ENCODE measurements at regions not wholly inside any gene's neighbourhood (a gene's known extent, or its start where the extent isn't known, plus 50 kb on each side); places are given as distances from the start of the nearest gene placed in this dataset.

- DNase-seq (ENCODE audit: low spot score): peak; percentile 53
- peaks cover under 1% of the 10 kb centered on the region for H3K27me3 Mint-ChIP-seq (ENCODE audit: insufficient read depth, low read depth, poor library complexity)
Observed at GRCh38 chr5:150960791-150961396, 56.1 kb upstream of the ZNF300 start.

More at GRCh38 chr5:150960791-150961396, 56.1 kb upstream of the ZNF300 start:
- H3K79me2 ChIP-seq (replicated peaks; ENCODE audit: insufficient read depth): no peaks in the 10 kb centered on the region
- no peak overlapping the region for H3K4me2 ChIP-seq
- Mint-ChIP-seq H3K4me1 (no peaks in the 10 kb centered on the region), H3K36me3 (ENCODE audit: low read depth) (peaks cover 19% of the 10 kb centered on the region), H3K9me3 (peaks cover 90% of the 10 kb centered on the region), H3K4me3 (no peak overlapping the region), H3K27ac (no peak overlapping the region)
- no peak overlapping the region for H3K4me3 ChIP-seq
- no peaks in the 10 kb centered on the region for H3F3A ChIP-seq (replicated peaks; ENCODE audit: low read depth)
- no peaks in the 10 kb centered on the region for H3K4me1 ChIP-seq (ENCODE audit: insufficient read depth)
- H2AFZ ChIP-seq: no peak overlapping the region
- no peak for ATAC-seq
- no peaks in the 10 kb centered on the region for H3K9me2 ChIP-seq (ENCODE audit: insufficient read depth)
- no peaks in the 10 kb centered on the region for H3K27me3 ChIP-seq (ENCODE audit: insufficient read depth)
- no peak overlapping the region for H3K27ac ChIP-seq (ENCODE audit: low read depth)
- H4K20me1 ChIP-seq (replicated peaks; ENCODE audit: insufficient read depth): no peaks in the 10 kb centered on the region
- no peak for TF ChIP-seq NANOG (IDR thresholded peaks at IDR 0.05; ENCODE audit: borderline replicate concordance)
- TF ChIP-seq EZH2 (IDR thresholded peaks at IDR 0.05; ENCODE audit: low read depth, unreplicated experiment): no peak
- TF ChIP-seq REST (IDR thresholded peaks at IDR 0.05; ENCODE audit: unreplicated experiment): no peak
- TF ChIP-seq ETS1 (IDR thresholded peaks at IDR 0.05): no peak
- TF ChIP-seq CREB1 (CRISPR knock-in tag; IDR thresholded peaks at IDR 0.05; ENCODE audit: low read depth): no peak
- TF ChIP-seq ZNF331 (CRISPR knock-in tag; IDR thresholded peaks at IDR 0.05; ENCODE audit: low read depth): no peak
- no peak for TF ChIP-seq ZNF114 (CRISPR knock-in tag; IDR thresholded peaks at IDR 0.05)
- TF ChIP-seq ZNF462 (CRISPR knock-in tag; IDR thresholded peaks at IDR 0.05): no peak
- no peak for TF ChIP-seq EZH2phosphoT487 (IDR thresholded peaks at IDR 0.05; ENCODE audit: unreplicated experiment)
- no peak for TF ChIP-seq JUNB (IDR thresholded peaks at IDR 0.05; ENCODE audit: unreplicated experiment)
- TF ChIP-seq CTCF (conservative IDR thresholded peaks at IDR 0.05; ENCODE audit: low read depth in 2 of 2): no peak
- TF ChIP-seq STAT1 (IDR thresholded peaks at IDR 0.05; ENCODE audit: unreplicated experiment): no peak
- TF ChIP-seq POLR2AphosphoS5 (IDR thresholded peaks at IDR 0.05; ENCODE audit: low read depth): no peak
- H3K36me3 ChIP-seq (ENCODE audit: insufficient read depth): peaks cover 13% of the 10 kb centered on the region
